Gastroesophageal sphincter (tissue), 4 donors: ENCODE measurements at regions not wholly inside any gene's neighbourhood (a gene's known extent, or its start where the extent isn't known, plus 50 kb on each side); places are given as distances from the start of the nearest gene placed in this dataset.

Experiments used
- ATAC-seq: fragments of 150-250 bp; one replicate; pipeline ENCODE4 v1.9.1; 2016; ENCODE audit warnings: mild to moderate bottlenecking, moderate library complexity
- H3K27ac ChIP-seq, 4 donors: fragments of 200-600 bp; sonication (generic) in 3 of 4; 1 replicate in 3 of 4; 2 replicates in 1 of 4; pipeline ENCODE4 v1.5.1; 2016 to 2019
- H3K27me3 ChIP-seq: fragments of 200-600 bp; sonication (generic); one replicate; pipeline ENCODE4 v1.5.1; 2019
- H3K36me3 ChIP-seq, 2 donors: fragments of 200-600 bp; sonication (generic); one replicate each; pipeline ENCODE4 v1.5.1; 2019; ENCODE audit warnings: control low read depth in 1 of 2
- H3K4me1 ChIP-seq, 3 donors: fragments of 200-600 bp; sonication (generic); 1 replicate in 2 of 3; 2 replicates in 1 of 3; pipeline ENCODE4 v1.5.1; 2016 to 2019; ENCODE audit warnings: control low read depth in 2 of 3
- H3K4me3 ChIP-seq, 2 donors: fragments of 200-600 bp; sonication (generic); one replicate each; pipeline ENCODE4 v1.5.1; 2019; ENCODE audit warnings: mild to moderate bottlenecking in 1 of 2, moderate library complexity in 1 of 2
- H3K9me3 ChIP-seq, 3 donors: fragments of 200-600 bp; sonication (generic); one replicate each; pipeline ENCODE4 v1.5.1; 2017 to 2019; ENCODE audit warnings: control low read depth in 2 of 3
- CTCF ChIP-seq, 4 experiments: fragments of 200-600 bp in 2 of 4; fragments of 450-650 bp in 2 of 4; sonication (generic) in 1 of 4; IDR thresholded peaks; one replicate each; pipeline ENCODE4 v1.5.1; 2017 to 2019; ENCODE audit warnings: antibody characterized with exemption in 4 of 4, mild to moderate bottlenecking in 2 of 4, moderate library complexity in 2 of 4
- EP300 ChIP-seq: sonication (generic); formaldehyde crosslinking; IDR thresholded peaks from one replicate; pipeline ENCODE4 v1.6.1; 2017; ENCODE audit warnings: antibody characterized with exemption, mild to moderate bottlenecking
- POLR2A ChIP-seq, 2 donors: fragments of 450-650 bp; IDR thresholded peaks; one replicate each; pipeline ENCODE4 v1.6.1; 2017; ENCODE audit warnings: antibody characterized with exemption in 2 of 2, mild to moderate bottlenecking in 2 of 2, moderate library complexity in 1 of 2
- POLR2AphosphoS5 ChIP-seq: sonication (generic); formaldehyde crosslinking; IDR thresholded peaks from one replicate; pipeline ENCODE4 v1.6.1; 2017; ENCODE audit warnings: antibody characterized with exemption
- WGBS, 2 donors: methylation state at CpG; one replicate each; pipeline ENCODE4 v1.1.5; 2018; ENCODE audit warnings: low coverage in 1 of 2; 5-methylcytosine and 5-hydroxymethylcytosine counted together

- WGBS, 2 donors: 17 to 100% methylated on average over 1 to 2 of the region's 3 CpGs
- Histone ChIP-seq H3K36me3 (peaks cover 0 to 3% of the 10 kb centered on the region in 2 donors), H3K9me3 (peaks cover 0 to 18% (median 0%) of the 10 kb centered on the region in 3 donors), H3K4me1 (no peaks in the 10 kb centered on the region), H3K4me3 (no peak overlapping the region), H3K27me3 (no peaks in the 10 kb centered on the region), H3K27ac (no peak overlapping the region)
- TF ChIP-seq POLR2AphosphoS5 (no peak), CTCF (IDR thresholded peaks at IDR 0.05) (no peak), POLR2A (IDR thresholded peaks at IDR 0.05) (no peak), EP300 (no peak)
- ATAC-seq: no peak
These were observed 164.7 kb upstream of the CTTNBP2NL start for GRCh38 chr1:112231331-112231730.

- TF ChIP-seq POLR2AphosphoS5 (no peak), POLR2A (IDR thresholded peaks at IDR 0.05) (no peak), EP300 (no peak), CTCF (IDR thresholded peaks at IDR 0.05) (no peak)
- H3K27me3 ChIP-seq: no peaks in the 10 kb centered on the region
- ATAC-seq: no peak
- no peak overlapping the region for H3K27ac ChIP-seq
- no peak overlapping the region for H3K4me3 ChIP-seq
- H3K9me3 ChIP-seq: peaks cover 0 to 18% (median 0%) of the 10 kb centered on the region in 3 donors
- 68 to 83% methylated on average over 1 to 2 of the region's 3 CpGs for WGBS, 2 donors
- no peaks in the 10 kb centered on the region for H3K4me1 ChIP-seq
- H3K36me3 ChIP-seq: peaks cover 0 to 3% of the 10 kb centered on the region in 2 donors
These were observed 163.2 kb upstream of the CTTNBP2NL start for GRCh38 chr1:112232848-112233247.

- TF ChIP-seq POLR2A (IDR thresholded peaks at IDR 0.05): no peak
- no peak for TF ChIP-seq POLR2AphosphoS5
- TF ChIP-seq CTCF (IDR thresholded peaks at IDR 0.05): no peak
- TF ChIP-seq EP300: no peak
- H3K4me1 ChIP-seq: no peaks in the 10 kb centered on the region
- H3K27ac ChIP-seq: no peak overlapping the region
- WGBS, 2 donors: 70 to 76% methylated on average over 3 of the region's 3 CpGs
- no peaks in the 10 kb centered on the region for H3K36me3 ChIP-seq
- H3K4me3 ChIP-seq: no peak overlapping the region
- ATAC-seq: no peak
- H3K27me3 ChIP-seq: peaks cover 5% of the 10 kb centered on the region
- H3K9me3 ChIP-seq: peaks cover 0 to under 1% (median 0%) of the 10 kb centered on the region in 3 donors
These were observed 161.3 kb upstream of the CTTNBP2NL start for GRCh38 chr1:112234710-112235109.

GRCh38 chr1:112237983-112238545 lies 157.9 kb upstream of the CTTNBP2NL start:
- Histone ChIP-seq H3K4me3 (no peak overlapping the region), H3K9me3 (no peaks in the 10 kb centered on the region), H3K27me3 (peaks cover 9% of the 10 kb centered on the region), H3K27ac (no peak overlapping the region), H3K4me1 (no peaks in the 10 kb centered on the region), H3K36me3 (no peaks in the 10 kb centered on the region)
- WGBS, 2 donors: 38 to 58% methylated on average over 2 of the region's 2 CpGs
- TF ChIP-seq EP300: no peak
- TF ChIP-seq POLR2AphosphoS5: no peak
- no peak for TF ChIP-seq POLR2A (IDR thresholded peaks at IDR 0.05)
- no peak for TF ChIP-seq CTCF (IDR thresholded peaks at IDR 0.05)
- ATAC-seq: no peak

GRCh38 chr1:112239683-112240330 lies 156.2 kb upstream of the CTTNBP2NL start:
- Histone ChIP-seq H3K27ac (no peak overlapping the region), H3K4me3 (no peak overlapping the region), H3K36me3 (no peaks in the 10 kb centered on the region), H3K27me3 (peaks cover 9% of the 10 kb centered on the region), H3K4me1 (no peaks in the 10 kb centered on the region), H3K9me3 (no peaks in the 10 kb centered on the region)
- ATAC-seq: no peak
- WGBS, 2 donors: 34 to 71% methylated on average over 2 to 3 of the region's 6 CpGs
- TF ChIP-seq EP300 (no peak), POLR2A (IDR thresholded peaks at IDR 0.05) (no peak), POLR2AphosphoS5 (no peak), CTCF (IDR thresholded peaks at IDR 0.05) (no peak)
